ENCODE measurements at regions not wholly inside any gene's neighbourhood (a gene's known extent, or its start where the extent isn't known, plus 50 kb on each side); places are given as distances from the start of the nearest gene placed in this dataset.

DNA sequence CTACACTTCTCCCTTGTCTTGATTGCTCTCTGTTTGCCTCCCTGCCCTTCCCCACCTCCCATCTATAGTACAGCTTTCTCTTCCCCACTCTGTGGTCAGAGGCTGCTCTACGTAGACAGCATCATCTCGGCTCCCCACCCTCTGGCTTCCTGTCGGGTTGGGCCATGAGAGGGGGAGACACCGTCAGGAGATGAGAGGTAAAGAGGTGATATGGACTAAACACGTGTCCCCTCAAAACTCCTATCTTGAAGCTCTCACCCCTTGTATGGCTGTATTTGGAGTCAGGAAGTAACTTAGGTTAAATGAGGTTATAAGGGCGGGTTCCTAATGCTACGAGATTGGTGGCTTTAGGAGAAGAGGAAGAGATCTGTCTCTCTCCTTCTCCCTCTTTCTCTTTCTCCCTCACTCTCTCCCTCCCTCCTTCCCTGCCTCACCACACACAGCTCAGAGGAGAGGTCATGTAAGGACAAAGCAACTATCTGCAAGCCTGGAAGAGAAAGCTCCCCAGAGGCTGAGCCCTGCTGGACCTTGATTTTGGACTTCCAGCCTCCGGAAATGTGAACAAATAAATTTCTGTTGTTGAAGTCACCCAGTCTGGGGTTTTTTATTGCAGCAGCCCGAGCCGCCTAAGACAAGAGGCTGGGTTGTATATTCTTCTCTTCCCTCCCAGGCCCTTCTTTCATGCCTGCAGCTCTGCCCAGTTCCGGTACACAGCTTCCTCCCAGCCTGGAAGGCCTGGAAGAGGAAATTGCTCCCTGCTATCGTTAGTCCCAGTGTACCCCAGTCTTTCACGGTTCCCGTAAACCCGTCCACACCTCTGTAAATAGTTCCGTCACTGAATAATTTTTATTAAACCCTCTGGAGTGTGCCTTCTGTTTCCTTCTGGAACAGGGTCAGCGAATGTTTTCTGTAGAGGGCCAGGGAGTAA lies 138.0 kb downstream of the AKAIN1 start:
- Histone ChIP-seq H3K4me1 (peaks cover 3% of the 10 kb centered on the region), H3K27me3 (no peaks in the 10 kb centered on the region), H3K9me3 (no peaks in the 10 kb centered on the region), H3K27ac (no peak overlapping the region), H3K4me3 (no peak overlapping the region), H3K36me3 (no peaks in the 10 kb centered on the region)
- no peak for DNase-seq (ENCODE audit: low spot score in 2 of 2)
- 39% methylated on average over 17 of the region's 17 CpGs for WGBS
- no peak for TF ChIP-seq EP300 (IDR thresholded peaks at IDR 0.05)
- TF ChIP-seq POLR2A (IDR thresholded peaks at IDR 0.05), result no peak
- TF ChIP-seq POLR2AphosphoS5 (IDR thresholded peaks at IDR 0.05), result no peak
- TF ChIP-seq, protein P1, sequence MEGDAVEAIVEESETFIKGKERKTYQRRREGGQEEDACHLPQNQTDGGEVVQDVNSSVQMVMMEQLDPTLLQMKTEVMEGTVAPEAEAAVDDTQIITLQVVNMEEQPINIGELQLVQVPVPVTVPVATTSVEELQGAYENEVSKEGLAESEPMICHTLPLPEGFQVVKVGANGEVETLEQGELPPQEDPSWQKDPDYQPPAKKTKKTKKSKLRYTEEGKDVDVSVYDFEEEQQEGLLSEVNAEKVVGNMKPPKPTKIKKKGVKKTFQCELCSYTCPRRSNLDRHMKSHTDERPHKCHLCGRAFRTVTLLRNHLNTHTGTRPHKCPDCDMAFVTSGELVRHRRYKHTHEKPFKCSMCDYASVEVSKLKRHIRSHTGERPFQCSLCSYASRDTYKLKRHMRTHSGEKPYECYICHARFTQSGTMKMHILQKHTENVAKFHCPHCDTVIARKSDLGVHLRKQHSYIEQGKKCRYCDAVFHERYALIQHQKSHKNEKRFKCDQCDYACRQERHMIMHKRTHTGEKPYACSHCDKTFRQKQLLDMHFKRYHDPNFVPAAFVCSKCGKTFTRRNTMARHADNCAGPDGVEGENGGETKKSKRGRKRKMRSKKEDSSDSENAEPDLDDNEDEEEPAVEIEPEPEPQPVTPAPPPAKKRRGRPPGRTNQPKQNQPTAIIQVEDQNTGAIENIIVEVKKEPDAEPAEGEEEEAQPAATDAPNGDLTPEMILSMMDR (IDR thresholded peaks at IDR 0.05), result no peak

- Histone ChIP-seq H3K9me3 (no peaks in the 10 kb centered on the region), H3K27ac (no peak overlapping the region), H3K4me3 (no peak overlapping the region), H3K36me3 (no peaks in the 10 kb centered on the region), H3K27me3 (no peaks in the 10 kb centered on the region), H3K4me1 (peaks cover 3% of the 10 kb centered on the region)
- TF ChIP-seq, protein P1 (IDR thresholded peaks at IDR 0.05), result peak; percentile 15 to 71
- TF ChIP-seq EP300 (IDR thresholded peaks at IDR 0.05), result no peak
- no peak for TF ChIP-seq POLR2A (IDR thresholded peaks at IDR 0.05)
- no peak for DNase-seq (ENCODE audit: low spot score in 2 of 2)
- WGBS, result 30% methylated on average over 13 of the region's 13 CpGs
Measured at GRCh38 chr18:5057386-5058348, 139.4 kb downstream of the AKAIN1 start.

DNA sequence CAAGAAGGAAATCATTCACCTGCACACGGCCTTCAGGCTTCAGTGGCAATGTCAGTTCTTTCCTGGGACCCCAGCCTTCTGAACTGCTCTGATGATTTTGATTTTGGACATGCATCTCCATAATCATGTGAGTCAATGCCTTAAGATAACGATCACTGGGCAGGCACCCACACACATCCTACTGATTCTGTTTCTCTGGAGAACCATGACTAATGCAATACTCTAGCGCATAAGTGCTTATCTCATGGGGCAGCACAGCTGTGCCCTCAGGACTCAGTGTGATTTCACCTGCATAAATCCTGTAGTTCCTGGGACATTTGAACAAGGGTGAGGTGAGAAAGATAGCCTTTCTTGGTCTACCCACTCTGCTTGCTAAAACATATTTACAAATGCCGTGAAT lies 144.6 kb downstream of the AKAIN1 start:
- TF ChIP-seq, protein P1 (IDR thresholded peaks at IDR 0.05), result no peak
- TF ChIP-seq POLR2AphosphoS5 (IDR thresholded peaks at IDR 0.05) (no peak), POLR2A (IDR thresholded peaks at IDR 0.05) (no peak), EP300 (IDR thresholded peaks at IDR 0.05) (no peak)
- WGBS, result 66% methylated on average over 4 of the region's 4 CpGs
- DNase-seq (ENCODE audit: low spot score in 2 of 2), result no peak
- Histone ChIP-seq H3K36me3 (no peaks in the 10 kb centered on the region), H3K4me1 (no peaks in the 10 kb centered on the region), H3K9me3 (no peaks in the 10 kb centered on the region), H3K27ac (no peak overlapping the region), H3K27me3 (no peaks in the 10 kb centered on the region), H3K4me3 (no peak overlapping the region)

DNA sequence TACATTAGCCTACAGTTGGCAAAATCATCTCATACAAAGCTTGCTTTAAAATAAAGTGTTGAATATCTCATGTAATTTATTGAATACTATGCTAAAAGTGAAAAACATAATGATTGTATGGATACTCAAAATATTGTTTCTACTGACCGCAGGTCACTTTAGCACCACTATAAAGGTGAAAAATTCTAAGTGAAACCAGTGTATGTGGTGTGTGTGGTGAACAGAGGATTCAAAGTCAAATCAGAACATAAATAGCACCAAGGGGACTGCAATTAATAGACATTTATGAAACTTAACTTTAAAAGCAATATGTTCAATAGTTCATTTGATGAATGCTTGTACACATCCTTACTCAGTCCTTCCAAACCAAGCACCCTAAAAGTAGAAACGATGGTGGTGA lies 145.8 kb downstream of the AKAIN1 start:
- 82% methylated on average over 2 of the region's 2 CpGs for WGBS
- TF ChIP-seq POLR2AphosphoS5 (IDR thresholded peaks at IDR 0.05) (no peak), EP300 (IDR thresholded peaks at IDR 0.05) (no peak), POLR2A (IDR thresholded peaks at IDR 0.05) (no peak)
- TF ChIP-seq, protein P1 (IDR thresholded peaks at IDR 0.05), result no peak

GRCh38 chr18:5049124-5049523 lies 147.9 kb downstream of the AKAIN1 start:
- Histone ChIP-seq H3K4me1 (no peaks in the 10 kb centered on the region), H3K36me3 (no peaks in the 10 kb centered on the region), H3K27ac (no peak overlapping the region), H3K9me3 (no peaks in the 10 kb centered on the region), H3K27me3 (no peaks in the 10 kb centered on the region), H3K4me3 (no peak overlapping the region)
- DNase-seq (ENCODE audit: low spot score in 2 of 2), result no peak
- WGBS, result 98% methylated on average over 3 of the region's 3 CpGs
- TF ChIP-seq, protein P1 (IDR thresholded peaks at IDR 0.05), result no peak
- no peak for TF ChIP-seq POLR2A (IDR thresholded peaks at IDR 0.05)
- TF ChIP-seq EP300 (IDR thresholded peaks at IDR 0.05), result no peak
- TF ChIP-seq POLR2AphosphoS5 (IDR thresholded peaks at IDR 0.05), result no peak

More for the DNA sequence above, 145.8 kb downstream of the AKAIN1 start:
- Histone ChIP-seq H3K36me3 (no peaks in the 10 kb centered on the region), H3K27me3 (no peaks in the 10 kb centered on the region), H3K4me3 (no peak overlapping the region), H3K27ac (no peak overlapping the region), H3K9me3 (no peaks in the 10 kb centered on the region), H3K4me1 (no peaks in the 10 kb centered on the region)
- DNase-seq (ENCODE audit: low spot score in 2 of 2), result no peak

Measured in suprapubic skin (tissue), 4 donors.